Psoas muscle (tissue), 7 donors: ENCODE measurements at regions not wholly inside any gene's neighbourhood (a gene's known extent, or its start where the extent isn't known, plus 50 kb on each side); places are given as distances from the start of the nearest gene placed in this dataset.
"Not testable (repeated sequence)": the region's sequence is repeated elsewhere in the genome, so short reads cannot be mapped to it uniquely, and the experiment has no call there.

Source experiments
- ATAC-seq, 4 donors: fragments of 200-7000 bp; cut with Tn5 transposase; one replicate each; pipeline ENCODE4 v1.9.1; 2020; ENCODE audit warnings: moderate library complexity in 3 of 4, mild to moderate bottlenecking in 2 of 4
- DNase-seq, 2 donors: peaks; one replicate each; pipeline ENCODE4 v3.0.0-alpha.2; 2020
- H3K27ac ChIP-seq: fragments of 200-600 bp; one replicate; pipeline ENCODE4 v1.8.0; 2022
- H3K27me3 ChIP-seq, 3 donors: fragments of 200-600 bp in 1 of 3; one replicate each; pipeline versions ENCODE4 v1.6.1 to v1.8.0; 2013 to 2022; ENCODE audit warnings: low read length in 2 of 3, mild to moderate bottlenecking in 2 of 3, moderate library complexity in 1 of 3; ENCODE audit not compliant: insufficient read depth in 3 of 3
- H3K36me3 ChIP-seq, 2 donors: fragments of 200-600 bp in 1 of 2; one replicate each; pipeline versions ENCODE4 v1.6.1 to v1.8.0; 2013 to 2022; ENCODE audit warnings: low read depth in 1 of 2, mild to moderate bottlenecking in 1 of 2, moderate library complexity in 1 of 2; ENCODE audit not compliant: insufficient read depth in 1 of 2
- H3K4me1 ChIP-seq: fragments of 200-600 bp; one replicate; pipeline ENCODE4 v1.8.0; 2022
- H3K4me3 ChIP-seq: fragments of 200-600 bp; one replicate; pipeline ENCODE4 v1.8.0; 2022; ENCODE audit warnings: mild to moderate bottlenecking
- H3K9me3 ChIP-seq: fragments of 200-600 bp; one replicate; pipeline ENCODE4 v1.8.0; 2022
- WGBS, 3 donors: extraction: QIAGEN DNeasy Blood & Tissue Kit; methylation state at CpG; one replicate each; pipeline versions ENCODE4 v1.1.6 to v1.1.7; 2013; 5-methylcytosine and 5-hydroxymethylcytosine counted together
- intact Hi-C, 2 donors: fragments of 100-400 bp; cut with DNase I; formaldehyde crosslinking; loops; one replicate each; pipeline versions ENCODE4 v1.11.0 to v1.14.2; 2022
- TF ChIP-seq, protein P1 (sequence below): fragments of 200-600 bp; IDR thresholded peaks from one replicate; pipeline ENCODE4 v1.8.0; 2022; ENCODE audit warnings: antibody characterized with exemption
- donor health status: healthy with polysubstance abuse.
- donor health status: DM: no; HTN: no; CAD: no; lungs with moderate emphysema.
- donor health status: Bipolar disorder and iron deficiency.
- donor health status: healthy.
- donor health status: DM: yes; HTN: yes; CAD: no.
- donor health status: DM: no; HTN: no; CAD: no.
- donor health status: DM: yes; HTN: yes; CAD: no.

DNA sequence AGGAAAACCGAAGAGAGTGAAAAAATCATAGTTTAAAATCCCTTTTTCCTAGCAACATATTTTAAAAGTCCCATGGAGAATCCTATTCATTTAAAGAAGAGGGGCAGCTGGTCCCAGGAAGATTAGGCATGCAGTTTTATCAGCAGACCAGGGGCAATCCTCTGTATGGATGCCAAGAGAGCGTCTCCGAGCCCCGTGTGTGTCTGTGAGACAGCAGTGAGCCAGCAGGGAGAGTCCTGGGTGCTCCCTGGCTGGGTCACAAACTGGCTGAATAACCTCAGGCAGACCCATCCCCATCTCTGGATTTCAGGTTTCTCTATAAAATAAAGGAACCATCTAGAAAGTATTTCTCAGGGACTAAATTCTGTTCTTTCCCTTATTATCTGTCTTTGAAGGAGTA lies 128.2 kb upstream of the RIOK3 start:
- WGBS, 3 donors: 26 to 41% (median 39%) methylated on average over 4 of the region's 4 CpGs
- H3K36me3 ChIP-seq: no peaks in the 10 kb centered on the region
- H3K4me1 ChIP-seq: no peaks in the 10 kb centered on the region
- TF ChIP-seq, protein P1, sequence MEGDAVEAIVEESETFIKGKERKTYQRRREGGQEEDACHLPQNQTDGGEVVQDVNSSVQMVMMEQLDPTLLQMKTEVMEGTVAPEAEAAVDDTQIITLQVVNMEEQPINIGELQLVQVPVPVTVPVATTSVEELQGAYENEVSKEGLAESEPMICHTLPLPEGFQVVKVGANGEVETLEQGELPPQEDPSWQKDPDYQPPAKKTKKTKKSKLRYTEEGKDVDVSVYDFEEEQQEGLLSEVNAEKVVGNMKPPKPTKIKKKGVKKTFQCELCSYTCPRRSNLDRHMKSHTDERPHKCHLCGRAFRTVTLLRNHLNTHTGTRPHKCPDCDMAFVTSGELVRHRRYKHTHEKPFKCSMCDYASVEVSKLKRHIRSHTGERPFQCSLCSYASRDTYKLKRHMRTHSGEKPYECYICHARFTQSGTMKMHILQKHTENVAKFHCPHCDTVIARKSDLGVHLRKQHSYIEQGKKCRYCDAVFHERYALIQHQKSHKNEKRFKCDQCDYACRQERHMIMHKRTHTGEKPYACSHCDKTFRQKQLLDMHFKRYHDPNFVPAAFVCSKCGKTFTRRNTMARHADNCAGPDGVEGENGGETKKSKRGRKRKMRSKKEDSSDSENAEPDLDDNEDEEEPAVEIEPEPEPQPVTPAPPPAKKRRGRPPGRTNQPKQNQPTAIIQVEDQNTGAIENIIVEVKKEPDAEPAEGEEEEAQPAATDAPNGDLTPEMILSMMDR: no peak
- H3K9me3 ChIP-seq: no peaks in the 10 kb centered on the region
- H3K27me3 ChIP-seq: peaks cover 0 to 1% (median 0%) of the 10 kb centered on the region in 3 donors
- intact Hi-C loops: no loop called here
- no peak overlapping the region for H3K4me3 ChIP-seq
- H3K27ac ChIP-seq: no peak overlapping the region
- DNase-seq (no peak), ATAC-seq (no peak)

DNA sequence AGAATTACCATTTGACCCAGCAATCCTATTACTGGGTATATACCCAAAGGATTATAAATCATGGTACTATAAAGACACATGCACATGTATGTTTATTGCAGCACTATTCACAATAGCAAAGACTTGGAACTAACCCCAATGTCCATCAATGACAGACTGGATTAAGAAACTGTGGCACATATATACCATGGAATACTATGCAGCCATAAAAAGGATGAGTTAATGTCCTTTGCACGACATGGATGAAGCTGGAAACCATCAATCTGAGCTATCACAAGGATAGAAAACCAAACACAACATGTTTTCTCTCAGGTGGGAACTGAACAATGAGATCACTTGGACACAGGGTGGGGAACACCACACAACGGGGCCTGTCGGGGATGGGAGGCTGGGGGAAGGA lies 123.4 kb upstream of the RIOK3 start:
- H3K27me3 ChIP-seq, ATAC-seq, H3K36me3 ChIP-seq, H3K4me3 ChIP-seq, H3K9me3 ChIP-seq, H3K4me1 ChIP-seq, DNase-seq, H3K27ac ChIP-seq, intact Hi-C loops: not testable (repeated sequence)
- WGBS, 3 donors: 94 to 96% (median 95%) methylated on average over 3 of the region's 3 CpGs

DNA sequence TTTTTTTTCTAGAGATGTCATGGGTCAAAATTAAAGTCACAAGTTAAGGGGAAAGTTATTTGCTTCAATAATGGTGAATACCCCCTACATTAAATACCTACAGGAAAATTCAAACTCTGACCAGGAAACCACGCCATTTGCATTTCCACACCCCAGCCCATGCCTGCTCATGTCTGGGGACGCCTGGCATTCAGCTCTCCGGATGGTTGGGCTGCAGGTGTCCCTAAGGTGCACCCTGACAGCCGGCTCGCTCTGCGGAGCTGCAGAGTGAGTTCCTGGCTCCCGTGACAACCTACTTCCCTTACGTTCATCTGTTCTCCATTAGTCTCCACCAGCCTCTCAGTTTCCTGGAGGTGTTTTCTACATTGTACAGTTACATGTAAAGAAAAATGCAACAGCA lies 122.7 kb upstream of the RIOK3 start:
- intact Hi-C loops: no loop called here
- TF ChIP-seq, protein P1: no peak
- Histone ChIP-seq H3K27ac (no peak overlapping the region), H3K27me3 (no peaks in the 10 kb centered on the region), H3K36me3 (no peaks in the 10 kb centered on the region), H3K9me3 (no peaks in the 10 kb centered on the region), H3K4me3 (no peak overlapping the region), H3K4me1 (no peaks in the 10 kb centered on the region)
- ATAC-seq: no peak
- 91 to 93% (median 92%) methylated on average over 8 of the region's 8 CpGs for WGBS, 3 donors
- DNase-seq: no peak

DNA sequence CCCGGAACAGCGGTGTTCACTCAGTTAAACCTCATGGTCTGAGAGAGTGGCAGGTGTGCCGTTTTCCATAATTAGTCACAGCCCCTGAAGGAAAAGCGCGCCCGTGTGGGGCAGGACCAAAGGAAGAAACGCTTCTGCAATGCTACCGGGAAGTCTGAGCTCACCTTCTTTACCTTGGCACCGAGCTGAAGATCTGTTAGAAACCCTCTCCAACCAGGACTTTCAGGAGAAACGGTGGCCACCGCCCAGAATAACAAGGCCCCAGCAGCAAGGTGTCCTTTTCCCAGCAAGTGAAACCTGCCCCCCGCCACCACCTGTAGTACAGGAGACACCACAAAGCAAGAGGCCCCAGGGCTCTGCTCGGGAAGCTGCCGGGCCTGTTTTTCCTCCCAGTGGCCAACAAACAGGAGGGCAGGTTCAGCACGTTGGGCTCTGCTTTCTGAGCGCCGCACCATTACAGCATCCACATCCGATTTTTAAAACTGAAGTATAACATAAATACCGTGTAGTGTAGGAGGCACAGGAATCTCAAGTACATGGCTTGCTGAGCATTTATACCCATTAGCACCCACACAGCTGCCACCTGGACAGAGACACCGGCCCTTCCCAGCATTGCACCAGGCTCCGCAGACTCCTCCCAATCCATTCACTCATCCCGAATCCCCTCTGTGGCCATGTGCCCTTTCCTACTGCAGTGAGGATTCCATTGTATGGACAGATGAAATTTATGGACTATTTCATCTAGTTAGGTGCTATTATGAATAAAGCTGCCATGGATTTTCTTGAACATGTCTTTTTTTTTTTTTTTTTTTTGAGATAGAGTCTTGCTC lies 121.8 kb upstream of the RIOK3 start:
- Histone ChIP-seq H3K9me3 (no peaks in the 10 kb centered on the region), H3K36me3 (no peaks in the 10 kb centered on the region), H3K27me3 (no peaks in the 10 kb centered on the region), H3K4me1 (no peaks in the 10 kb centered on the region), H3K4me3 (no peak overlapping the region), H3K27ac (no peak overlapping the region)
- TF ChIP-seq, protein P1: no peak
- DNase-seq: no peak
- WGBS, 3 donors: 86 to 90% (median 88%) methylated on average over 22 of the region's 22 CpGs
- ATAC-seq: no peak
- intact Hi-C loops: no loop called here

DNA sequence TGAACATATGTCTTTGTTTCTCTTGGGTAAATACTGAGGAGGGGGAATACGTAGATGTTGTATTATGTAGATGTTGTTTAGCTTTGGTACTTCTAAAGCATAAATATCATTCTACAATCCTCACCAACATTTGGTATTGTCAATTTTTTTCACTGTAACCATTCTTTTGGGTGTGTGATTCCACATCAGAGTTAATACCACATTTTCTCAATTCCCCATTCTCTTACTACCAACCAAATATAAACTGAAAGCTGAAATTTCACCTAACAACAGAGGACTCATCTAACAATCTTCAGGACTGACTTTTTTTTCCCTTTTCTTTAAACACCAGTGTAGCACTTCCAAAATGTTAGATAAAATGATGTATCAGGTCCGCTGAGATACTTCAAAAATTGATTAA lies 120.7 kb upstream of the RIOK3 start:
- TF ChIP-seq, protein P1: no peak
- DNase-seq (no peak), ATAC-seq (no peak)
- Histone ChIP-seq H3K4me1 (no peaks in the 10 kb centered on the region), H3K27ac (no peak overlapping the region), H3K4me3 (no peak overlapping the region), H3K27me3 (no peaks in the 10 kb centered on the region), H3K36me3 (no peaks in the 10 kb centered on the region), H3K9me3 (no peaks in the 10 kb centered on the region)
- 98 to 100% (median 99%) methylated on average over 2 of the region's 2 CpGs for WGBS, 3 donors
- intact Hi-C loops: no loop called here
